HG03066 (cell line): ENCODE measurements at regions not wholly inside any gene's neighbourhood (a gene's known extent, or its start where the extent isn't known, plus 50 kb on each side); places are given as distances from the start of the nearest gene placed in this dataset.

Experiments
- ATAC-seq: cut with Tn5 transposase; IDR thresholded peaks from one replicate; pipeline ENCODE4 v1.9.1; 2021; ENCODE audit warnings: low read depth; ENCODE audit not compliant: unreplicated experiment

DNA sequence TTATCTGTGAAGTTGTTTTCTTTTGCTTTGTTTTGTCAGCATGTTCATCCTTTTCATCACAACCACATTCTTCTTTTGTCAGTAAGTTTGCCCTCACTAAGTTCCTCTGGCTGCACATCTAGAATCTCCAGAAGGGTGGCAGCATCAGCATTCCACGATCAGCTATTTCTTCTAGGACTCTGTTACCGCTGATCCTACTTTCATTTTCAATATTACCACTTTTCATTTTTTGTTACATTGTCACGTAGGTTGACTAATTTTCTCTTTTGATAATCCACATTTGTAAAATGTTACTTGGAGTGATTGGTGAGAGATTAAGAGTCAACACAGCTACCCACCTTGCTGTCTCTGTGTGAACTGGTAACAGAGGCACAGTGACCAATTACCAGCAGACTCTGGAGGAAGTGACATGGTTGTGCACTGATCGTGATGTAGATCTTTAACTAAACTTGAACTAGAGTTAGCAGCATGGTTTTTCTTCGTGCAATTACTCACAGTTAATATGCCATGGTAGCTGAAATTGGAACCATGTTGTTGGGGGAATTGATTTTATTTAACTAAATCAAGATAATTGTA, 307.9 kb upstream of the SLC35B3 start:
- ATAC-seq = no peak

DNA sequence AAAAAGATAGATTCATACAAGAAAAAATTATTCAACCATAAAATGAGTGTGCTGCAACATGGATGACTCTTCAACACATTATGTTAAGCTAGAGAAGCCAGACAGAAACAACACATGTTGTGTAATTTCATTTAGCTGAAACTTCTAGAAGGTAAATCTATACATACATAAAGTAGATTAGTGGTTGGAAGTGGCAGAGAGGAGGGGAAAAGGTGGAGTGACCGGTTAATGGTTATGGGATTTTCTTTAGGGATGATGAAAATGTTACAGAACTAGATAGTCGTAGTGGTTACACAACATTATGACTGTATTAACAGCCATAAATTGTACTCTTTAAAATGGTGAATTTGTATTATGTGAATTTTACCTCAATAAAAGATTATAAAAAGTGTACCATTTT, 304.1 kb upstream of the SLC35B3 start:
- no peak for ATAC-seq

DNA sequence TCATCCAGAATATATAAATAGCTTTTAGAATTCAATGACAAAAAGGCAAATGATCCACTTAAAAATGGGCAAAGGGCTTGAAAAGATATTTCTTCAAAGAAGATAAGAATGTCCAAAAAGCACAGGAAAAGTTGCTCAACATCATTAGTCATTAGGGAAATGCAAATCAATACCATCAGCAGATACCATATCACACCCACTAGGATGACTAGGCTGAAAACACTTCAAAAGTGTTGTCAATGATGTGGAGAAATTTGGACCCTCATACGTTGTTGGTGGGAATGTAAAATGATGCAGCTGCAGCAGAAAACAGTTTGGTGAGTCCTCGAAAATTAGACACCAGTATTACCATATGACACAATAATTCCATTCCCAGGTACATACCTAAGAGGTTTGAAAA, 303.6 kb upstream of the SLC35B3 start:
- ATAC-seq = no peak

DNA sequence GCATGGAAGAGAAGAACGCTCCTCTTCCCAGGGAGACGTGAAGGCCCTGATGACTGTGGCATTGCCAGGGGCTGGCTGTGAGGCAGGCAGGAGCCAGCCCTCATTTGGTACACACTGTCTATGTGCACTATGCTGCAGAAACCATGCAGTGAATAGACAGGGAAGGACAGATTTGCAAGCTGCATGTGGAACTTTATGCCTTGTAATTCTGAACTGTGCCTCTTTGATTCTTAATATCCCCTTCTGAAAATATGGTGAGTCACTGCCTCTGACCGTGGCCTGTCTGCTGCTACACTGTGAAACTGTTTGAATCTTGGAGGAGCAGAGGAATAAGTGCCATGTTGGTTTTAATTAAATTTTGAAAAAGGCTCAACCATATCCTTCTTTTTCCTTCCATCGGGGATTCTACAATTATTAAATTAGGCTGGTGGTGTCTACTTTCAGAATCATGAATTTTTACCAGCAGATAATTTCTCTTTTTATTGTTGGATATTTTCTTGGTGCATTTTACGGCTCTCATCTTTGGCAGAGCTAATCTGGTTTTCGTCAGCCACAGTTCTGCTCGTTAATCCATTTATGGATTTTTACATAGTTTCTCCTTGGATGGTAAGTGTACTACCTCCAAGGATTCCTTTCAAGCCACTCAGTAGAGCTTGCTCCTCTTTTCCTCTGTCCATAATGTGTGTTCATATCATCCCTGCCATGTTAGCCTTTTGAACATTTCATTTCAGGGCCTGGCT, 301.0 kb upstream of the SLC35B3 start:
- ATAC-seq = no peak

DNA sequence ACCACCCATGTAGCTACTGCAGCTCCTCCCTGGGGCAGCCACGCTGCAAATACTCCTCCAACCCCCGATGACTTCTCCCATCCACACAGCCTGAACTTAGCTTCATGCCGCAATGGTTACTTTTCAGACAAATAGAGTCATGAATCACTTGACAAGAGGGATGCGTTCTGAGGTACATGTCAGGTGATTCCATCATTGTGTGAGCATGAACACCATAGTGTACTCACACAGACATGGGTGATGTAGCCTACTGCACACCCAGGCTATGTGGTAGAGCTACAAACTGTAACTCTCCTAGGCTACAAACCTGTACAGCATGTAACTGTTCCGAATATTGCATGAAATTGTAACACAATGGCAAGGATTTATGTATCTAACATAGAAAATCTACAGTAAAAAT, 298.5 kb upstream of the SLC35B3 start:
- ATAC-seq = no peak

DNA sequence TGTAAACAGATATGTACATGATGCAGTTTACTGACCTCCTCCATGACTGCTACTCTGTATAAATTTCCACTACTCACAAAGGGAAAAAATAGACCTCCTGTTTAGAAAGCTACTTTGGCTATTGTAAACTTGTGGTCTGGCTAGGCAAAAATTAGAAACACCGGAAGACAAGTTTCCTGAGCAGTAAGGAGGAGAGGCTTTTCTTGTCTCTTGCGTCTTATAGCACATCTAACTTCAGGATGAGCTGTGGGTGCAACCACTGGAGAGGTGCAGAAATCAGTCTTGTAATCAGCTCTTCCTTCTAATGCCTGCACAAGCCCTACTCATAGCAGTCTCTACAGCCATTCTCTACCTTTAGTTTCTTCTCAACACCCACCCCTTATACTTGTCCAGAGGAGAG, 296.5 kb upstream of the SLC35B3 start:
- ATAC-seq = no peak

DNA sequence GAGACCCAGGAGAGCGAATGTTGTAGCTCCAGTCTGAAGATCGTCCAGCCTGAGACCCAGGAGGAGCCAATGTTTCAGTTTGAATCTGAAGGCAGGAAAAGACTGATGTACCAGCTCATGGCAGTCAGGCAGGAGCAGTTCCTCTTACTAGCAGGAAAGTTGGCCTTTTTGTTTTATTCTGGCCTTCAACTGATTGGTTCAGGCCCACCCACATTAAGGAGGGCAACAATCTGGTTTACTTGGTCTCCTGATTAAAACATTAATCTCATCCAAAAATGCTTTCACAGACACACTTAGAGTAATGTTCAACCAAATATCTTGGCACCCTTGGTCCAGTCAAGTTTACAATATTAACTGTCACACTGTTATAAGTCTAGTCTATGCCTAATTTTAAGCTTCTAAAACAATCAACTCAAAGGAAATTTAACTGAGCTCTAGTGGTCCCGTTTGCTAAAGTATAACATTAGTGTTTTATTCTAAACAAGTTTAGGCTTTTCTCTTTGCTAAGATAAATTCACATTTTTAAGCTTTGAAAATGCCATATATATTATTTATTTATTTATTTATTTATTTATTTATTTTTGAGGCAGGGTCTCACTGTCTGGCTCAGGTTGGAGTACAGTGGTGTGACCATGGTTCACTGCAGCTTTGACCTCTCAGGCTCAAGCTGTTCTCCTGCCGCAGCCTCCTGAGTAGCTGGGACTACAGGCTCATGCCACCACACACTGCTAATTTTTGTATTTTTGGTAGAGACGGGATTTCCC, 275.5 kb upstream of the SLC35B3 start:
- no peak for ATAC-seq

DNA sequence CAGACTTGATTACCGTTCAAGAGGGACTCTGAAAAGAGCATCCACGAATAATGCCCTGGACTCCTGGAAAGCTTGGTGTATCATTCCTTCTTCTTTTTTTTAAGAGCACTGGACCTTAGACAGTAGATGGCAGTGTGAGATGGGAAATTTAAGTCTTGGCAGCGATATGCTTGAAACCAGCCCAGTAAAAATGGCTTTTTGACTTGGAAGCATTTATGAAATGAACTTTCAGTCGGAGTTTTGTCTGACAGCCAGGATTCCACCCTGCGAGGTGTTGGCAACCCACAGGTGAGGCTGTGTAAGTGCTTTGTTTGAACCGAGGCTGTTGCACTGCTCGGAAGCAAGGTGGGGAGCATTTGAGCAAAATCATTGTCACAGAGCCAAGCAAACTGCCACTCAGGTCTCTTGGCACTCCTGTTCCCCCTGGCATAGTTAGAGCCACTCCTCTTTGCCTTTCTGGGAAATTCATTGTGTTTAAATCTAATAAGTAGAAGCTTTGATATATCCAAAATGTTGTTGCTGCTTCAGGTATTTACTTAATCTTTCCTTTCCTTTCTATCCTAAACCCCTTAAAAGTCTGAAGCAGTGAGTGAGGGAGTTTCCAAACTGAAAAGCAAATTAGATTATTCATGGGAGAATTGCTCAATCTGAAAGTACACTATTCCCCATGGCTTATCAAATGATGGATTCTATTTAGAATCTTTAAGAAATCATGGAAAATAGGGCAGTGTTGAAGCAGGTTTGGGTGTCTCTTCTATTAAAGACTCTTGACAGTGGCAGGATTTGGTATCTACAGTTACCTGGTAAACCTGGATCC, 272.8 kb upstream of the SLC35B3 start:
- no peak for ATAC-seq

DNA sequence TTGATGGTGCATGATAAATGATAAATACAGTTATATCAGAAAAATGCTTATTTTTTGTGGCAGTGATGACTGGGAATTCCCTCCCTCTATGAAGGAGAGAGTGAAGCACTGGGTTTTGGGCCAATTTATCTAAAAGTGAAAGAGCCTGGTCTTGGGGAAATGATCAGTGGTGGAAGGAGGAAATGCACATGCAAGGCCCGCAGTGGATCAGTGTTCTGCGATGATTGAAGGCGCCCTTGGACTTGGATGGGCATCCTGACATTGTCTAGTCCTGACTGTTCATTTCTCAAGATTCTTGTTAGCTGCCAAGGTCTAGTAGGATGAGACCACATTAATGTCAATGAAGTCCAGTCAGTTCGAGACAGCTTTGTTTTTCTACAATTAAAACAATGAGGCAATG, 272.0 kb upstream of the SLC35B3 start:
- ATAC-seq = no peak

DNA sequence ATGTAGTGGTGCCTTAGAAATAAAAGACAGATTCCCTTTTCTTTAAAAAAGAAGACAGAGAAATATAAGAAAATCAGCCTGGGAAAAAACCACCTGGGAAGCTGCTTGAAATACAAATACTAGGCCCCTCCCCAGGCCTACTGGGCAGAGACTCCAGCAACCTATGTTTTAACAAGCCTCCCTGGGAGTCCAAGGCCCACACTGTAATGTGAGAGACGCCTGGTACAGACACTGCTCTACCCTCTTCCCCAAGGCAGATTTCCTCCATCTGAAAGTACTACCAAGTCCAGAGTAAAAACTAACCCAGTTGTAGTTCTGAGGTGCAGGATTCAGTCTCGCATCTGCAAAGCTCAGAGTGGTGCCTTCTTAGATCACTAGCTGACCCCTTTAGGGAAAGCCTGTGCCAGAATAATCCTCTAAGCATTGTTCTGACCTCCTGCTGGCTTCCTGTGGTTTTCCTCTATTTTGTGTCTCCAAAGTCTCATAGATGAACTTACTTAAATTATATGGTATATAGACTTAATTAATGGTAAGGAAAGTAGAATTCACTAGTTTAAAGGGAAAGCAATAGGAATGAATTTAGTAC, 270.2 kb upstream of the SLC35B3 start:
- ATAC-seq = no peak

DNA sequence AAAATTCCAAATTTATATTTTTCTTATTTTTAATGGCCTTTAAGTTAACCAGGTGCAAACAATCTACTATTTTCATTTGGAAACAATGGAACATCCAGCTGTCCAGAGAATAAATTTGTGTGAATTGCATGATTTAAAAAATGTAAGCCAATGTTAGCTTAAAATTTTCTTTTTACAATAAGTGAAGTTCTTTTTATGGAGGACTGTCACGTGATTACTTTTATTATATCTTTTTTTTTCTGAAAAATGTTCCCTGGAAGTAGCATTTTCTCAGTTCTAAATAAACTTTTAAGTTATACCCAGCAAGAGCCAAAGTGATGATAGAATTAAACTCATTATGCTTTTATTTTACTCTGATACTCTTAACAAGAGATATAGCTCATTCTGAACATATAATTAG, 267.7 kb upstream of the SLC35B3 start:
- ATAC-seq = no peak

DNA sequence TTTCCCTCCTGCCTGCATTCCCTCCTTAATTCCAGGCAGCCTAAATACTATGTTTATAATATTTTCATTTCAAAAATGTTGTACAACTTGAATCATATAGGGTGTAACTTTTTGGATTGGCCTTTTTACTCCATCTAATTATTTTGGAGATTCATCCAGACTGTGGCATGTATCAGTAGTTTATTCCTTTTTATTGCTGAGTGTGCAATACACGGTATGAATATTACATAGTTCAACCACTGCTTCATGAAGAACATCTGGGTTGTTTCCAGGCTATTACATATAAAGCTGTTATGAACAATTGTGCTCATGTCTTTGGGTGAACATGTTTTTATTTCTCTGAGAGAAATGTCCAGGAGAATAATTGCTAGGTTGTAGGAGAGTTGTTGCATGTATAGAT, 253.5 kb upstream of the SLC35B3 start:
- no peak for ATAC-seq

DNA sequence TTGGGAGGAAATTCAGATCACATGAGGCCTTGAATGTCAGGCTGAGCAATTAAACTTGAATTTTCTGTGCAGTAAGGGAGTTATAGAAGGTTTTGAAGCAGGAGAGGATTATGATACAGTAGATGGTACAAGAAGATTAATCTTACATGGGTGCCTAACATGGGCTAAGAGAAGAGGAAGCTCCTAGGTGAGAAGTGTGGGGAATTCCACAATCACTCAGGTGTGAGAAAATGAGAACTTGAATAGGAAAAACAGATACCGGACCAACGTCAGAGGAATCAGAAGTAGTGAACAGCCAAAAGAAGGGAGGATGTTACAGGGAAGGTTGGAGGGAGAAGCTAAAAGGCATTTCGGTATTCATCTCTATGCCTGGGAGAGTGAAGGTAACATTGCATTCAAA, 250.7 kb upstream of the SLC35B3 start:
- no peak for ATAC-seq

DNA sequence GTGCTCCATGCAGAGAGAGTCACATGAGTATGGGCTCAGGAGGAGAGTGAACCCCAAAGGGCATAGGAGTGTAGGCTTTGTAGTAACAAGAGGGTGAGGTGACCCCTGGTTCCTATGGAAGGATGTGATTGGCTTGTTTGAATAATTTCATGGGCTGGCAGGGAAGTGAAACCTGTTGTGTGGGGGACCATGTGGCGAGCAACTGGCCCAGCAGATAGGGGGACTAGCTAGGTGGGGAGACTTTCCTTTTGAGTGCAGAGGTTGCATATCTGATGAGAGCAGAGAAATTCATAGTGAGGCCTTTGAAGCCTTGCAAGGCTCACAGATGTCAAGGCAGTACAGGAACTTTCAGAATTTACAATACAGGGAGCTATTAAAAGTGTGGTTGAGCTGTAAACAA, 247.9 kb upstream of the SLC35B3 start:
- no peak for ATAC-seq

DNA sequence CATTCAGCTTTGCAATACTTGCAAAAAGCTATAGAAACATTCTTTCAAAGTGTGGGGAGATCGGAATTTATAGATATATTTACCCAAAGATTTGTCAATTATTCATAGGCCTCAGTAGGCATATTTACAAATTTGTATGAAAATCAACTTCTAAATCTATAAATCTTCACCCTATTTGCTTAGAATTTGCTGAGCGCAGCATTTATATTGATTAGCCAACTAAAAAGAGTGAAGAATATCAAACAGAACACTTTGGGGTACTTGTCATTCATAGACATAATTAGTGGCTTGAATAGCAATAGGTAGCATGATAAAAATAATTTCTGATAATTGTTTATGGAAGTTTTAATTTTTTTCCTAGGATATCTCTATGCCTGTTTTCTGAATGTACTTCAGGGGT, 244.5 kb upstream of the SLC35B3 start:
- no peak for ATAC-seq

DNA sequence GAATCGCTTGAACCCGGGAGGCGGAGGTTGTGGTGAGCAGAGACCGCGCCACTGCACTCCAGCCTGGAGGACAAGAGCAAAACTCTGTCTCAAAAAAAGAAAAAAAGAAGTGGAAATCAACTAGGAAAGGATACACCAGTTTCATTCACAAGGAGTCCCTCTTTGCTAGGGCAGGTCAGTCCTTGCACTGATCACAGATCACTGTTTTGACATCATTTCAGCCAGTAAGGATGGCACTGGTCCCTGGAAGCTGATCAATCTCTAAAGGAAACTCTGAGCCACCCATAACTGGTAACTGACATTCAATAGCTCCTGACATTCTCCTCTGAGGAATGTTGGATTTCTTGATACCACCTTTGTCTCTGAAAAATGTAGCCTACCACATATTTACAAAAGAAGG, 243.1 kb upstream of the SLC35B3 start:
- ATAC-seq = no peak

DNA sequence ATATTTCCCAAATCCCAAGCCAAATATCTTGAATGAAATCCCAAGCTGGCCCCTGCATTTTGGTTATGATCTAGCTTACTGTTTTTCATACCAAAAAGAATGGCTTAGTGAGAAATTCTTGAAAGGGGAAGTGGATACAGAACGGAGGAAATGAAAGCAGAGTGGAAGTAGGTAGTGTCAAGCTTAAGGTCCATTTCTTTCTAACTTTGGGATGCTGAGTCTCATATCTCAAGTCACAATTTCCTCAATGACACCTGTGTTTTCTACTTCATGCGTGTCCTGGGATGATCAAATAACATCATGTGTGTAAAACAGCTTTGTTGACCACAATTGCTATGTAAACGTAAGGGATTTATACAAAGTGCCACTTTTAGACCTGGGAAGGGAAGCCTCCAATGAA, 238.8 kb upstream of the SLC35B3 start:
- ATAC-seq = no peak

DNA sequence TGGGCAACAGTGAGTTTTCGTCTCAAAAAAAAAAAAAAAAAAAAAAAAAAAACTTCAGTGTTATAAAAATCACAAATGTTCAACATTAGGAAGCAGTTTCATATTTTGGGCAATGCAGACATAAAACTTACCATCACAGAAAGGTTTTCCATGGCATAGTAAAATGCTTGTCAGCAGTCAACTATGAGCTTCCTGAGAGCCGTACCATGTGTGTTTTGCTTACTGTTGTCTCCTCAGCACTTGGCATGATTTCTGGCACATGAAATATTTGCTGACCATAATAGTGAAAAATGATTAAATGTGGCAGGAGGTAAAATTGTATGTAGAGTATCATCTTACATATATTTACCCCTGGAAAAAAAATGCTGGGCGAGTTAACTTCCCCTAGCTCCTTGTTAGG, 237.5 kb upstream of the SLC35B3 start:
- ATAC-seq = no peak

DNA sequence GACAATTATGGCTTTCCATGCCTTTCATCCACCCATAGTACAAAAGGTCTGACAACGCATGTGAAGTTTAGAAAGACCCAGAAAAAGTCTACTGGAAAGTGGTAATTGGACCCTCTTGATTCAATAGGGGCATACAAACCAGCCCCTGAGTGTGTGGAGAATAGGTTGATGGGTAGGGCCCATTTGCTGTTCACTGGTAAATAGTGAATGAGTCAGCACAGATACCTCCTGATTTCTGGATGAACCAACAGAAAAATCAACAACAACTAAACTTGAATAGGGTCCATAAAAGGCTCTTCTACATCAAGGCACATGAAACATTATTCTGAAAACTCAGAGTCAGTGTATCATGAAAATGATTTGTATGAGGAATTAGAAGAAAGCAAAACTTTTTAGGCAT, 235.4 kb upstream of the SLC35B3 start:
- no peak for ATAC-seq

DNA sequence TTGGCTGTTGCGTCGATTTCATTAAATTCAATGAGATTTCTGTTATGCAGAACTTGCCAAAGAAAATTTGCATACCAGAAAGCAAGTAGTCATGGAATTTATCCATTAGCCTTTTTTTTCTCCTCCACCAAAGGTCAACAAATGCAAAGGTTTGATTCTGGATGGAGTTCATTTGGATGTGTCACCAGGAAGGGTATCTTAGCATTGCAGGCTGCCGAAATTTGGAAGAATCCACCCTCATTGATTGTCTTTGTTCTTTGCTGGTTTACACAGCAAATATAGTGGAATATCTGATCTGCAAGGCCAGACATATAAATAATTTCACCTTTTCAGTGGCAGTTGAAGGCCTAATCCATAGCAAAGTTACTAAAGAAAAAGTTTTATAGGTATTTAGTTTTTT, 229.4 kb upstream of the SLC35B3 start:
- ATAC-seq = no peak

DNA sequence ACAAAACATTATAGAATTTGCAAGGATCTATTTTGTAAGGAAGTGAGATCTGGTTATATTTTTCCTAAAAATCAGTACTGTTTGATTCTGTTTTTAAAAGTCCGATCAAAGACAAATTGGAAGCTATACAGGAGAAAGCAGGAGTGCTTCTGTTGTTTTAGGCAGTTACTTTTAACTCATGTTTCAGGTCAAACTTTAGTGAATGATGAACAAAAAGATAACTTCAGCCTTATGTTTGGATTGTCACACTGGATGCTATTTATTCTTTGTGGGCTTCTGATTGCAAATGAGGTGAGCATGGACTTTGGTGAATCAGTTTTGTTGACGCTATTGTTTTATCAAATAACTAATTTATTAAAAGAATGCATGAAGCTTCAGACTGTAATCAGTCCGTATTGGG, 228.7 kb upstream of the SLC35B3 start:
- ATAC-seq = no peak
